Lung (tissue), 11 donors: ENCODE measurements at regions not wholly inside any gene's neighbourhood (a gene's known extent, or its start where the extent isn't known, plus 50 kb on each side); places are given as distances from the start of the nearest gene placed in this dataset.
"Not testable (repeated sequence)": the region's sequence is repeated elsewhere in the genome, so short reads cannot be mapped to it uniquely, and the experiment has no call there.

Experiments
- ATAC-seq: fragments of 200-7000 bp; cut with Tn5 transposase; one replicate; pipeline ENCODE4 v1.9.1; 2020; ENCODE audit warnings: moderate number of reproducible peaks; ENCODE audit not compliant: insufficient read depth, low FRiP score
- DNase-seq, 3 donors: peaks; one replicate each; pipeline ENCODE4 v3.0.0-alpha.2; 2013 to 2017
- H3K27ac ChIP-seq, 2 donors: one replicate each; pipeline ENCODE4 v1.5.1; 2013; ENCODE audit warnings: mild to moderate bottlenecking in 2 of 2, moderate library complexity in 2 of 2, control low read depth in 1 of 2, inconsistent platforms in 1 of 2, low read depth in 1 of 2, low read length in 1 of 2
- H3K27me3 ChIP-seq, 3 donors: one replicate each; pipeline ENCODE4 v1.5.1; 2013; ENCODE audit warnings: low read length in 2 of 3; ENCODE audit not compliant: control insufficient read depth in 3 of 3, insufficient read depth in 3 of 3
- H3K36me3 ChIP-seq, 4 donors: one replicate each; pipeline ENCODE4 v1.5.1; 2013; ENCODE audit warnings: low read length in 4 of 4, mild to moderate bottlenecking in 1 of 4, moderate library complexity in 1 of 4; ENCODE audit not compliant: control insufficient read depth in 4 of 4, insufficient read depth in 4 of 4
- H3K4me1 ChIP-seq, 5 donors: one replicate each; pipeline ENCODE4 v1.5.1; 2013; ENCODE audit warnings: low read length in 5 of 5, mild to moderate bottlenecking in 2 of 5, moderate library complexity in 1 of 5; ENCODE audit not compliant: control insufficient read depth in 5 of 5, insufficient read depth in 5 of 5
- H3K4me3 ChIP-seq: one replicate; pipeline ENCODE4 v1.5.1; 2013; ENCODE audit warnings: mild to moderate bottlenecking, control low read depth, moderate library complexity
- H3K9ac ChIP-seq, 2 donors: one replicate each; pipeline ENCODE4 v1.5.1; 2013; ENCODE audit warnings: low read length in 2 of 2, control low read depth in 1 of 2; ENCODE audit not compliant: insufficient read depth in 1 of 2
- H3K9me3 ChIP-seq, 4 donors: one replicate each; pipeline ENCODE4 v1.5.1; 2013; ENCODE audit warnings: low read length in 3 of 4, mild to moderate bottlenecking in 1 of 4, moderate library complexity in 1 of 4; ENCODE audit not compliant: control insufficient read depth in 4 of 4, insufficient read depth in 3 of 4
- CTCF ChIP-seq: IDR thresholded peaks from 2 replicates; pipeline ENCODE4 v1.5.1; 2012; ENCODE audit warnings: mild to moderate bottlenecking; ENCODE audit errors: control extremely low read depth, extremely low read depth
- WGBS, 2 donors: extraction: QIAGEN DNeasy Blood & Tissue Kit; methylation state at CpG; one replicate each; pipeline ENCODE4 v1.1.7; 2013; 5-methylcytosine and 5-hydroxymethylcytosine counted together
- donor health status: control.
- donor health status: control.
- donor health status: Bipolar disorder and iron deficiency.
- donor health status: healthy.
- donor health status: DM: yes; HTN: yes; CAD: no.

- TF ChIP-seq CTCF: no peak
- ATAC-seq: no peak
- H3K4me1 ChIP-seq: peaks cover 0 to 2% (median 0%) of the 10 kb centered on the region in 5 donors
- H3K27me3 ChIP-seq: no peaks in the 10 kb centered on the region
- peaks cover 0 to 5% (median 0%) of the 10 kb centered on the region in 4 donors for H3K9me3 ChIP-seq
- H3K9ac ChIP-seq: no peak overlapping the region
- no peak overlapping the region for H3K4me3 ChIP-seq
- no peak for DNase-seq
- no peak overlapping the region for H3K27ac ChIP-seq
- H3K36me3 ChIP-seq: no peaks in the 10 kb centered on the region
- 73 to 79% methylated on average over 5 of the region's 5 CpGs for WGBS, 2 donors
Observed at GRCh38 chr15:87704276-87704675, 552.3 kb downstream of the NTRK3 start.

DNA sequence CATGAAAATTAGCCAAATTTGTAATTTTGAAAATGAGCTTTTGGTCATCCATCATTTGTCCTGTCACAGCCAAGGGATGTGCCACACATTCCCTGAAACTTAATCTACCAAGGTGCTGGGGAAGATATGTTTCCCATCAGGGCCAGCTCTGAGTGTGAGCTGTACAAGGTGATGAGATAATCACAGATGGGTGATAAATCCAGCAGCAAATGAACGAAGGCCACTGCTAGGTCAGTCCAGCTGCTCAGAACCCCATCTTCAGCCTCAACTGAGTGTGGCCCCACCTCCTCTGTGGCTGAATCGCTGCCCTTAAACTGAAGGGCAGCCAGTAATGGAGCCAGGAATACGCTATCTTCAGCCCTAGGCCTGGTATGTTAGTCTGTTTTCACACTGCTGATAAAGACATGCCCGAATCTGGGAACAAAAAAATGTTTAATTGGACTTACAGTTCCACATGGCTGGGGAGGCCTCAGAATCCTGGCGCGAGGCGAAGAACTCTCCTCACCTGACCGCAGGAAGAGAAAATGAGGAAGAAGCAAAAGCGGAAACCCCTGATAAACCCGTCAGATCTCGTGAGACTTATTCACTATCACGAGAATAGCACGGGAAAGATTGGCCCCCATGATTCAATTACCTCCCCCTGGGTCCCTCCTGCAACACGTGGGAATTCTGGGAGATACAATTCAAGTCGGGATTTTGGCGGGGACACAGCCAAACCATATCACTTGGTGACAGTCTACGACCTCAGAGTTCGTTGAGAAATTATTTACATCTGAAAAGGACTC is 553.0 kb downstream of the NTRK3 start:
- H3K27me3 ChIP-seq: no peaks in the 10 kb centered on the region
- H3K4me1 ChIP-seq: peaks cover 0 to 2% (median 0%) of the 10 kb centered on the region in 5 donors
- TF ChIP-seq CTCF: no peak
- no peak overlapping the region for H3K27ac ChIP-seq
- no peak for ATAC-seq
- H3K36me3 ChIP-seq: no peaks in the 10 kb centered on the region
- peaks cover 0 to 5% (median 0%) of the 10 kb centered on the region in 4 donors for H3K9me3 ChIP-seq
- H3K4me3 ChIP-seq: no peak overlapping the region
- WGBS, 2 donors: 77 to 87% methylated on average over 18 of the region's 18 CpGs
- DNase-seq: no peak
- H3K9ac ChIP-seq: no peak overlapping the region

- ATAC-seq (no peak), DNase-seq (no peak)
- Histone ChIP-seq H3K4me3 (no peak overlapping the region), H3K9ac (no peak overlapping the region), H3K27me3 (no peaks in the 10 kb centered on the region), H3K4me1 (peaks cover 0 to 2% (median 0%) of the 10 kb centered on the region in 5 donors), H3K27ac (no peak overlapping the region), H3K36me3 (no peaks in the 10 kb centered on the region), H3K9me3 (peaks cover 0 to 5% (median 0%) of the 10 kb centered on the region in 4 donors)
- 85 to 91% methylated on average over 4 of the region's 4 CpGs for WGBS, 2 donors
- TF ChIP-seq CTCF: no peak
Observed at GRCh38 chr15:87702270-87702669, 554.3 kb downstream of the NTRK3 start.

DNA sequence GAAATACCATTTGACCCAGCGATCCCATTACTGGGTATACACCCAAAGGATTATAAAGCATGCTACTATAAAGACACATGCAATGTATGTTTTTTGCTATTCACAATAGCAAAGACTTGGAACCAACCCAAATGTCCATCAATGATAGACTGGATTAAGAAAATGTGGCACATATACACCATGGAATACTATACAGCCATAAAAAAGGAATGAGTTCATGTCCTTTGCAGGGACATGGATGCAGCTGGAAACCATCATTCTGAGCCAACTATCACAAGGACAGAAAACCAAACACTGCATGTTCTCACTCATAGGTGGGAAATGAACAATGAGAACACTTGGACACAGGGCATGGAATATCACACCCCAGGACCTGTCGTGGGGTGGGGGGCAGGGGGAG is 558.1 kb downstream of the NTRK3 start:
- not testable (repeated sequence) for H3K36me3 ChIP-seq, H3K27me3 ChIP-seq, H3K9ac ChIP-seq, H3K27ac ChIP-seq, H3K4me1 ChIP-seq, H3K9me3 ChIP-seq, H3K4me3 ChIP-seq, DNase-seq, ATAC-seq
- WGBS, 2 donors: 87 to 91% methylated on average over 2 of the region's 2 CpGs
